Activated CD8-positive, alpha-beta memory T cell treated with anti-CD3 and anti-CD28 coated beads, Interleukin-2, amount 50 U/mL, for 48 hours (primary cell): ENCODE measurements at regions not wholly inside any gene's neighbourhood (a gene's known extent, or its start where the extent isn't known, plus 50 kb on each side); places are given as distances from the start of the nearest gene placed in this dataset.

ENCODE experiments used
- DNase-seq: peaks from one replicate; pipeline ENCODE4 v3.0.0-alpha.2; 2020

- DNase-seq: no peak
Measured at GRCh38 chr11:127627629-127628457, 627.3 kb upstream of the KIRREL3 start.

- DNase-seq: no peak
Measured at GRCh38 chr11:127627204-127627603, 626.6 kb upstream of the KIRREL3 start.

DNA sequence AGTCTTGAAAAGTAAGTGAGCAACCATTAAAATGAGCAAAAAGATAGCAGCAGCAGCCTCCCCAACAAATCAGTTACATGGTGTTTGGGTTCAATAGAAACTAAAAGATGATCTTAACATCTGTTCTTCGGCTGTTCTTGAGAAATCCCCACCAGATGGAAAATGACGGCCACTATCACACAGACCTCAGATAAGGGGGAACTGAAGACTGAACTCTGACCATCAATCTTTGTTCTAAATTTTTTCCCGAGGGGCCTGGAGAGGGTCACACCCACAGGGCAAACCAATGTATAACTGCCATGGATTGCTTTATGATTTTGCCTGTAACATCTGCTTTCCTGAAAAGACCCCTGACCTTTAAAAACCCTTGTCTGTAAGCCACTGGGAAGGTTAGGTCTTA lies 624.8 kb upstream of the KIRREL3 start:
- no peak for DNase-seq

GRCh38 chr11:127624306-127624856 lies 623.8 kb upstream of the KIRREL3 start:
- DNase-seq: no peak

DNA sequence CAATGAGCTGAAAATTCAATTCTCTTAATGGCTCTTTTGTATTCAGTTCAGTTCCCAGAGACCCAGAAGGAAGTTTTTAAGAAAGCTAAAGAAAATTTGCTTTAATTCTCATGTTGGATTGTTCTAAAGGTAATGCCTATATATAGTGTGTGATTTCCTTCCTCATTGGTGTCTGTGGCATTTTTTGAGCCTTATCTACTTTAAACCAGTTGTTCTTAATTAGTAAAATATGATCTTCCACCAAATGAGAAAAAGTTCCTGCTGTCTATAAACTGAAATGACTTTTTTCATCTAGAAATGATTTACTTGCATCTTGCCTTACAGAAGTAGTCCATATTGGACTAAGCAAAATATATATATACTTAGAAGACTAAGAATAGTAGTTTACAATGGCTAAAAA lies 622.1 kb upstream of the KIRREL3 start:
- no peak for DNase-seq

GRCh38 chr11:127620671-127621070 lies 620.1 kb upstream of the KIRREL3 start:
- no peak for DNase-seq

GRCh38 chr11:127619946-127620345 lies 619.4 kb upstream of the KIRREL3 start:
- DNase-seq: no peak

- no peak for DNase-seq
Measured at GRCh38 chr11:127618721-127619120, 618.2 kb upstream of the KIRREL3 start.

- DNase-seq: no peak
Measured at GRCh38 chr11:127616158-127616557, 615.6 kb upstream of the KIRREL3 start.

DNA sequence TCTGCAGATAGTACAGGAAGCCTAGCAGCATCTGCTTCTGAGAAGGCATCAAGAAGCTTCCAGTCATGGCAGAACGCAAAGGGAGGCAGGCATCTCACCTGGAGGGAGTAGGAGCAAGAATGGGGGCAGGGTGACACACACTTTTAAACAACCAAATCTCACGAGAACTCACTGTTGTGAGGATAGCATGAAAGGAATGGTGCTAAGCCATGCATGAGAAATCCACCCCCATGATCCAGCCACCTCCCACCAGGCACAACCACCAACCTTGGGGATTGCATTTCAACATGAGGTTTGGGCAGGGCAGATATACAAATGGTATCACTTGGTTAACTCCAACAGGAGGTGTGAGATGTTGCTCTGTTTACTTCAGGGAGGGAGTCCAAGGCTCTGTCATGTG lies 612.0 kb upstream of the KIRREL3 start:
- no peak for DNase-seq

DNA sequence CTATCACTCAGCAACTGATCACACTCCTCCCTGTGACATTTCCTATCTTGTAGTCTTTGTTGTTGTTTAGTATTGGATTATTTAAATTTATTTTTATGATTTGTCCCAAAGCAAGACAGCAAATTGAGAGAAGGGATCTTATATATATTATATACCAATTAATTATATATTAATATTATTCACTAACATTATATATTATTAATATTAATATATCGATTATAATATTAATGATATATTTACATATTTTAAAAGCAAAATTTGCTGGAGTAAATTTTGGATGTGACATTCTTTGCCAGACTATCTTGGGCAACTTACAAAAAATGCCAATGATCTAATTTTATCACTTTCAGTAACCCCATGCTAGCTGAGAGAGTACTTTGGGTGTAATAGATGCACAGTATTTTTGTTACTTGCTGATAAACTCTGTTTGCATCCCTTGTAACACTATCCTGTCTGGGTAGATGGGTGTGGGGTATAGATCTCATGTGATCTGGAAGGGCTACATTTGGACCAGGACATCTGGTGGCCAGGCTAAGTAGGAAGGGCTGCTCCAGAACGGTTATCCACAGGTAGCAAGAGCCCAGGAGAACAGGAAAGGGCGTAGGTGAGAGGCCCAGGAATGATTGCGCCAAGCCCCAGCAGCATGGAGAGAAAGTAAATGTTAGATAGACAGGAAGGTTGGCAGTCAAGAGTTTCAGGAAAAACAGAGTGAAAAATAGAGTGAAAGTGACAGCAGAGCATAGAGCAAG lies 608.6 kb upstream of the KIRREL3 start:
- DNase-seq: no peak

- DNase-seq: no peak
Measured at GRCh38 chr11:127607487-127608085, 607.0 kb upstream of the KIRREL3 start.

- DNase-seq: no peak
Measured at GRCh38 chr11:127601578-127601977, 601.0 kb upstream of the KIRREL3 start.

DNA sequence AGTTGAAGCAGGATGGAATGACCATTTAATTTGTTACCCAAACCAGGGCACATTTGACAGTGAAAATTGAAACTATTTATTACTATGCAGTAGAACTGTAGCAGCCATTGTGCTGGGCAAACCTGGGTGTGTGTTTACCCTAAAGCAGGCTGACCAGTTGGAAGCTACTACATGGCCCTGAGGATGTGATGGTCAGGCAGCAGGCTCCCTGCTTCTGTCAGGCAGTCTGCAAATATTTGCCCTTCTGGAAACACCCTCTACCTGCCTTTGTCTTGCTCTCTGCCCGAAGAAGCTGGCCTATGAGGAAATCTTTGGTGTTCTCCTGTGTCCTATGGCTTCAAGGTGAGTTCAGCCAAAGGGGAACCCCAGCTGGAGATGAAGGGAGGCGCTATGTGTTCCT lies 600.1 kb upstream of the KIRREL3 start:
- no peak for DNase-seq

DNA sequence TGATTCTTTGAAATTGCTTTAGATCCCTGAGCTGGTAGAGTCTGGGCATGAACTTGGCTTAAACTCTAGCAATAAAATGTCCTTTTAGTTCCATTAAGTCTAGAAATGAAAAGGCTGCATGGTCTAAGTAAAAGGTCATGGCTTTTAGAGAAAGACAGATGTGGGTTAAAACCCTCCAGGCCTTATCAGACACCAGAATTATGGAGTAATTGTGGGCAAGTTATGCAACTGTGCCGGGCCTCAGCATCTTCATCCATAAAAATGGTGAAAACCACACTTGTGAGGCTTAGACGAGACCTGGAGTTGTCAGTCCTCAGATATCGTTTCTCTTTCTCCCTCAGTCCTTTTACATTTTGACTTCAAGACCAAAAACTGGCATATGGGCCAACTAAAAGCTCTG lies 597.9 kb upstream of the KIRREL3 start:
- DNase-seq: no peak

- no peak for DNase-seq
Measured at GRCh38 chr11:127596433-127596832, 595.9 kb upstream of the KIRREL3 start.

GRCh38 chr11:127592371-127592770 lies 591.8 kb upstream of the KIRREL3 start:
- DNase-seq: no peak

DNA sequence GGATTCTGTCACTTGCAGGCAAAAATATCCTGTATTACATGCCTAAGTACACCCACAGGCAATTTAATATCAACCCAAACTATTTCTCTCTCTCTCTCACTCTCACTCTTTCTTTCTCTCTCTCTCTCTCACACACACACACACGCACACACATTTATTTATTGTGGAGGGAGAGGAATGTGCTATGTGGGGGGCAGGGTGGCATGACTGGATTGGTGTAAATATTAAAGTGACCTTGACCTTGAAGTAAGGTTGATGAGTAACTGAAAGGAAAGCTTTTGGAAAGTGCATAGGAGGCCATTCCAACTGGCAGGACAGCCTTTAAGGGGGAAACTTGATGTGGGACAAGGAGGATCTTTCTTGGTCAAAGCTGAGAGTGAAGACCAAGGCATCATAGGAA lies 589.7 kb upstream of the KIRREL3 start:
- no peak for DNase-seq

GRCh38 chr11:127588431-127588830 lies 587.9 kb upstream of the KIRREL3 start:
- DNase-seq: no peak

GRCh38 chr11:127587511-127587910 lies 586.9 kb upstream of the KIRREL3 start:
- DNase-seq: no peak

DNA sequence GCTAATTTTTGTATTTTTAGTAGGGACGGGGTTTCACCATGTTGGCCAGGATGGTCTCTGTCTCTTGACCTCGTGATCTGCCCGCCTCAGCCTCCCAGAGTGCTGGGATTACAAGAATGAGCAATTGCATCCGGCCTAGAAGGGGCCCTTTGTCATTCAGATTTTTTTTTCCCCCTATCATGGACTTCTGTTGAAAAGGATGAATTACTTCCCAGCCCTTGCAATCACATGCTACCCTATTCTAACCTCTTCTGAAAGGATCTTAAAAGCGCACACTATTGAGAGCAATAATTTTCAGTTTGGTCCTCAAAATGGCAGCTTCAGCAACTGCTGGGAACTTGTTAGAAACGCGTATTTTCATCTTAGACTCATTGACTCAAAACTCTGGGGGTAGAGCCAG lies 575.6 kb upstream of the KIRREL3 start:
- no peak for DNase-seq

DNA sequence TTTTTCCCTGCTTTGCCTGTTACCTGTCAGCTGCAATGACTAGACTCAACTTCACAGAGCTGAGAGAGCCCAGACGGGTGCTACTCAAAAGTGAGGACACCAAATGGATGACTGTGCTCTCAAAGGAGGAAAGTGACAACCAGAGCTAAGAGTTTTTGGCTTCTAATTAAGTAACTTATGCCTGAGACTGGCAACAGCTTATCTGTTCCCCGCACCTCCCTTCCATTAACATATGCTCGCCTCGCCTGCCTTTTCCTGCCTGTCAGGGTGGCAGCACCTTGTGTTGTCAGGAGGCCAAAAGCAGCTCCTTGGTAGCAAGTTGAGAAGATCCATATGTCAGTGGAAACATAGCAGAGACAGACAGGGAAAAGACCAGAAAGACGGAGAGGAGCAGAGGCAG lies 573.9 kb upstream of the KIRREL3 start:
- DNase-seq: no peak

- no peak for DNase-seq
Measured at GRCh38 chr11:127568891-127569290, 568.3 kb upstream of the KIRREL3 start.
